HG02981 (cell line): ENCODE measurements at regions not wholly inside any gene's neighbourhood (a gene's known extent, or its start where the extent isn't known, plus 50 kb on each side); places are given as distances from the start of the nearest gene placed in this dataset.
"Not testable (repeated sequence)": the region's sequence is repeated elsewhere in the genome, so short reads cannot be mapped to it uniquely, and the experiment has no call there.

Source experiments
- ATAC-seq: cut with Tn5 transposase; IDR thresholded peaks from one replicate; pipeline ENCODE4 v1.9.1; 2021; ENCODE audit warnings: mild to moderate bottlenecking, moderate library complexity; ENCODE audit not compliant: unreplicated experiment

GRCh38 chr3:148525621-148526020, 172.1 kb upstream of the AGTR1 start:
- ATAC-seq = not testable (repeated sequence)

DNA sequence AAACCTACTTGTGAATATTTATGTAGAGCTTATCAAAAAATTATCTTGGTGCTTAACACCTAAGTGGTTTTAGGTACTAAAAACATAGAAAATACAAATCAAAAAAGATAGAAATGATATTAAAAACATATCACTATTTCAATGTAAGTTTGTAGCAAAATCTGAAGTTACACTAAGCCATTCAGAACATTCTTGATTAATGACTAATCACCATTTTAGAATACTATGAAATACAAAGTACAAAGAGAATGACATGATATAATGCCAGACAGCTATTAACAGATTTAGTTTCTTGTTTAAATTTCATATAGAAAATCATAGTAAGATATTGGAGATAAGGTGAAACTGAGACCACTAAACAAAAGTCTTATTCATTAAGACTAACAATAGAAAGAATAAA, 169.7 kb upstream of the AGTR1 start:
- no peak for ATAC-seq

- ATAC-seq = no peak
Observed at GRCh38 chr3:148531836-148532235, 165.9 kb upstream of the AGTR1 start.

DNA sequence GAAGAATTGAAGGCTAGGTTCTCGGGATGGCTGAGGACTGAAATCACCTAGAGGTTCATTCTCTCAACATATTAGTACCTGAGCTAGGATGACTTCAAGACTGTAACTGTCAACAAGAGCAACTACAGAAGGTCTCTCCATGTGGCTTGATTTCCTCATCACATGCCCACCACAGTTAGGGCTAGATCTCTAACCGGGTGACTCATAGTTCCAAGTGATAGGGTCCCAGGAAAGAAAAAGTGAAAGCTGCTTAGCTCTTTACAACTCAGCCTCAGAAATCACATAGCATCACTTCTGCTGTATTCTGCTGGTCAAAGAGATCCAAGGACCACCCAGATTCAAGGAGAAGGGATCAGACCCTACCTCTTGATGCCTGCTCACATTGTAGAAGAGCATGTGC, 165.4 kb upstream of the AGTR1 start:
- no peak for ATAC-seq

GRCh38 chr3:148532774-148533173, 164.9 kb upstream of the AGTR1 start:
- no peak for ATAC-seq

GRCh38 chr3:148534089-148534988, 163.4 kb upstream of the AGTR1 start:
- ATAC-seq = no peak

DNA sequence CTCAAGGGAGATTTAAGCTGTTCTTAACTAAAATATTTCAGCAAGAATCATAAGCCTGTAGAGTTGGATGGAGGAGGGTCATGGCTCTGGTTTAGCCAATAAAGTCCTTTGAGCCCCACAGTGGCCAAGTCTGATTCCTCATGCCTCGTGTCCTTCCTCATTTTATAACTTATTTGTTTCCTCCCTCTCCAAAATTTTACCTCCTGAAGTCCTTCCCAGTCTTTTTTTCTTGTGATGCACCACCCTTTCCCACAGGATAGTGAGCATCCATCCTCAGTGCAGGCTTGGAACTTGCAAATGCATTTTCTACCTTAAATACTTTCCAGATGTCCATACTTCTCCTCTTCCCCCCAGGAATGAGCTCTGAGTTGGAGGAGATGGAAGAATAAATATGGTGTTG, 162.7 kb upstream of the AGTR1 start:
- no peak for ATAC-seq

GRCh38 chr3:148540266-148540665, 157.4 kb upstream of the AGTR1 start:
- ATAC-seq = no peak

- no peak for ATAC-seq
Observed at GRCh38 chr3:148540851-148541250, 156.9 kb upstream of the AGTR1 start.

- no peak for ATAC-seq
Observed at GRCh38 chr3:148546959-148547358, 150.7 kb upstream of the AGTR1 start.

DNA sequence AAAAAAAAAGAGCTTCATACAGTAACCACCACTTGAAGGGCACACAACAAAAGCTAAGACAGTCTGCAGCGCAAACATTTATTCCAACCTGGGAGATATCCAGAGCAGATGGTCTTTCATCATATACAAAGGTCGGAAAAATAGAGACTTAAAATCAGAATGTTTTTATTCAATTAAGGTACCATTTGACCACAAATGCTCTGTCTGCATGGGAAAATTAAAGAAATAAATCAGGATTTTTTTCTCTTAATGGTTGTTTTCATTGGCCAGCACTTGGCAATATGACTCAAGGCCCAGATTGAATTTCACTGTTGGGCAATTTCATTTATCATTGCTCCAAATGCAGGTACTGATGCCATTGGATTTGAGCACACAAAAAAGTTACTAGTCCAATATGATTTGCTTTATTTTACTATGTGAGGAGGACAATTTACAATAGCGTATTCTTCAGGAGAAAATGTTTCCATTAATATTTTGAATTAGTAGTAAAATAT, 145.9 kb upstream of the AGTR1 start:
- ATAC-seq = no peak

- no peak for ATAC-seq
Observed at GRCh38 chr3:148554367-148554766, 143.3 kb upstream of the AGTR1 start.

- ATAC-seq = no peak
Observed at GRCh38 chr3:148556664-148557063, 141.0 kb upstream of the AGTR1 start.

DNA sequence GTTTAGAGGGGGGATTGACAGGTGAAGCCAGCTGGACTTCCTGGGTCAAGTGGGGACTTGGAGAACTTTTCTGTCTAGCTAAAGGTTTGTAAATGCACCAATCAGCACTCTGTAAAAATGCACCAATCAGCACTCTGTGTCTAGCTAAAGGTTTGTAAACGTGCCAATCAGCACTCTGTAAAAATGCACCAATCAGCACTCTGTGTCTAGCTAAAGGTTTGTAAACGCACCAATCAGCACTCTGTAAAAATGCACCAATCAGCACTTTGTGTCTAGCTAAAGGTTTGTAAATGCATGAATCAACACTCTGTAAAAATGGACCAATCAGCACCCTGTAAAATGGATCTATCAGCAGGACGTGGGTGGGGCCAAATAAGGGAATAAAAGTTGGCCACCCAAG, 120.1 kb upstream of the AGTR1 start:
- not testable (repeated sequence) for ATAC-seq

DNA sequence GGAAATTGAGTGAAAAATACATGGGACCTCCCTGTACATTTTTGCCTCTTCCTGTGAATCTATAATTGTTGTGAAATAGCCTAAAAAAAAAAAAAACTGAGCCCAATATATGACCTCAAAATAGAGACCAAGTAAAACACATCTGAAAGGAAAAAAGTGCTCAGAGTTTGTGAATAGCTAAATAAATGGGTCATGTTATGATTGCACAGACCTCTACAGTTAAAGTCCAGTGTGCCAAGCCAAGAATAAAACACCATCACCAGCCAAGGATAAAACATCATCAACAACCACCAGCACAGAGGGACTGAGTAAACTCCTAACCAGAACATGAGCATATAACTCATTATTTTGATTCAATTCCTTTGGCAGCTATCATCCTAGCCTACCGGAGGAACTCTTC, 115.6 kb upstream of the AGTR1 start:
- no peak for ATAC-seq

DNA sequence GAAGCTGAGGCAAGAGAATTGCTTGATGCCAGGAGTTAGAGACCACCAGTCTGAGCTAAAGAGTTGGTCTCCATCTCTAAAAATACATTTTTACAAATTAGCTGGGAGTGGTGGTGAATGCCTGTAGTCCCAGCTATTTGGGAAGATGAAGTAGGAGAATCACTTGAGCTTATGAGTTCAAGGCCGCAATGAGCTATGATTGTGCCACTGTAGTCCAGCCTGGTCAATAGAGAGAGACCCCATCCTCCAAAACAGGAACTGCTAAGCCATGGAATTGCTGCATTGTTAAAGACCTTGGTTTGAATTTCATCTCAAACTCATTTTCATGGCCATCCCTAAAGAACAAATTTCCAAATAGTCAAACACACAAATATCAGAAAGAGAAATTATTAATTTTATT, 113.9 kb upstream of the AGTR1 start:
- ATAC-seq = no peak

DNA sequence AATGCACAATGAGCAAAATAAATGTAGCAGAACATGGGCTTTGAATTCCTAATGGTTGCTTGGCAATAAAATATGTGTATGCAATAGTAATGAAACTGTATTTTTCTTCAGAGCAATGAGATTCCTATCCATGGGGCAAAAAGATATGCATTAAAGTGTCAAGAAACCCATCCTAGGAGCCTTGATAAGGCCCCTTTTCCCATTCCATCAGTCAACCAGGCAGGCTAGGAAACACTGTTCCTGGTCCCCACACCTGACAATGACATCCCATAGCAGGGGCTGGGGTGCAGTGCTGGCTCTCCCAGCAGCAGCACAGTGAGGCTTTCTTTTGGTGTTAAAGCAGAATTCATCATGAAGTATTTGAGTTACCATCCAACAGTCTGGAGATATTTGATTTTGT, 113.3 kb upstream of the AGTR1 start:
- no peak for ATAC-seq

GRCh38 chr3:148585671-148586379, 111.9 kb upstream of the AGTR1 start:
- ATAC-seq = no peak

GRCh38 chr3:148588291-148588690, 109.4 kb upstream of the AGTR1 start:
- ATAC-seq = no peak

DNA sequence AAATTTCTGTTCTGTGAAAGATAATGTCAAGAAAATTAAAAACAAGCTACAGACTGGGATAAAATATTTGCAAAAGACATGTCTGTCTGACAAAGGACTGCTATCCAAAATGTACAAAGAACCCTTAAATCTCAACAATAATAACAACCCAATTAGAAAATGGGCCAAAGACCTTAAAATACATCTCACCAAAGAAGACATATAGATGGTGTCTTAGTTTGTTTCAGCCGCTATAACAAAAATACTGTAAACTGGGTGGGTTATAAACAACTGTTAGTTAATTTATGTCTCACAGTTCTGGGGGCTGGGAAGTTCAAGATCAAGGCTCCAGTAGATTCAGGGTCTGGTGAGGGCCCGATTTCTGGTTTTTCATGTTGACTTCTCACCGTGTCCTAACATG, 106.2 kb upstream of the AGTR1 start:
- no peak for ATAC-seq

- ATAC-seq = no peak
Observed at GRCh38 chr3:148598619-148599018, 99.1 kb upstream of the AGTR1 start.

GRCh38 chr3:148599481-148599880, 98.2 kb upstream of the AGTR1 start:
- no peak for ATAC-seq
